Osteoblast (primary cell): ENCODE measurements at regions not wholly inside any gene's neighbourhood (a gene's known extent, or its start where the extent isn't known, plus 50 kb on each side); places are given as distances from the start of the nearest gene placed in this dataset.

Experiments used
- DNase-seq: peaks from one replicate; pipeline ENCODE4 v3.0.0; 2011; ENCODE audit warnings: low spot score, mixed read lengths; ENCODE audit not compliant: insufficient read length; ENCODE audit errors: missing footprints
- H2AFZ ChIP-seq: 2 replicates; pipeline ENCODE4 v1.6.0; 2011; ENCODE audit warnings: mild to moderate bottlenecking, low read length
- H3K27ac ChIP-seq: 2 replicates; pipeline ENCODE4 v1.5.1; 2011; ENCODE audit warnings: mild to moderate bottlenecking, low read depth, low read length, moderate library complexity
- H3K27me3 ChIP-seq: 2 replicates; pipeline ENCODE4 v1.6.0; 2012; ENCODE audit warnings: mild to moderate bottlenecking, control low read depth, inconsistent platforms, low read length, moderate library complexity; ENCODE audit not compliant: insufficient read depth
- H3K36me3 ChIP-seq: 2 replicates; pipeline ENCODE4 v1.5.1; 2011; ENCODE audit warnings: mild to moderate bottlenecking, low read length, control low read depth, moderate library complexity; ENCODE audit not compliant: insufficient read depth
- H3K4me1 ChIP-seq: 2 replicates; pipeline ENCODE4 v1.5.1; 2011; ENCODE audit warnings: mild to moderate bottlenecking, low read length, control low read depth, moderate library complexity; ENCODE audit not compliant: insufficient read depth
- H3K4me2 ChIP-seq: 2 replicates; pipeline ENCODE4 v1.6.0; 2011; ENCODE audit warnings: mild to moderate bottlenecking, low read length; ENCODE audit not compliant: insufficient read depth
- H3K4me3 ChIP-seq: fragments of 200-600 bp; sonication (generic); 3 replicates; pipeline ENCODE4 v1.5.1; 2012; ENCODE audit warnings: mild to moderate bottlenecking, low read length, inconsistent platforms; ENCODE audit not compliant: insufficient read depth
- H3K79me2 ChIP-seq: 2 replicates; pipeline ENCODE4 v1.6.0; 2012; ENCODE audit warnings: mild to moderate bottlenecking, low read length, control low read depth, inconsistent platforms; ENCODE audit not compliant: insufficient read depth
- H3K9me3 ChIP-seq: 2 replicates; pipeline ENCODE4 v1.5.1; 2011; ENCODE audit warnings: low read depth, low read length, control low read depth
- H4K20me1 ChIP-seq: 2 replicates; pipeline ENCODE4 v1.6.0; 2012; ENCODE audit warnings: mild to moderate bottlenecking, low read length, control low read depth; ENCODE audit not compliant: insufficient read depth
- CTCF ChIP-seq: IDR thresholded peaks from 2 replicates; pipeline ENCODE4 v1.5.1; 2011; ENCODE audit warnings: mild to moderate bottlenecking, low read depth, low read length, moderate library complexity; ENCODE audit errors: extremely low read depth

DNA sequence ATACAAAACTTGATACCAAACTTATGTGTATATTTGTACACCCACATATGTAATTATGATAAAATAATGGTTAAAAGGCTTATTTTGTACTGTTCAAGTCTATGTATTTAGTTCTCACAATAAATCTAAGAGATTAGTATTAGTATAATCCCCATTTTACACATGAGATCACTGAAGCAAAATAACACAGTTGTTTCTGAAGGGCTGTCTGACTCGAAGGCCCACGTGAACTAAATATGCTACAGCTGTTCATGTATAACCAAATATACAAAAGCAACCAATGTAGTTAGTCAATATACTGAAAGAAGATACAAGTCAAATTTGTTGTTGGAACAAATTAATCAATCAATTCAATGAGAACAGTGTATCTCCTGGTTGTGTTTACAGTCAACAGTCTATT, 959.2 kb downstream of the EPHA7 start:
- peaks cover 1% of the 10 kb centered on the region for H3K9me3 ChIP-seq
- H3K4me2 ChIP-seq = no peak overlapping the region
- no peak overlapping the region for H3K4me3 ChIP-seq
- H3K79me2 ChIP-seq = no peaks in the 10 kb centered on the region
- H3K4me1 ChIP-seq = no peaks in the 10 kb centered on the region
- H2AFZ ChIP-seq = no peak overlapping the region
- no peak for DNase-seq
- no peak for TF ChIP-seq CTCF
- H3K27ac ChIP-seq = no peak overlapping the region
- H4K20me1 ChIP-seq = no peaks in the 10 kb centered on the region
- no peaks in the 10 kb centered on the region for H3K27me3 ChIP-seq
- no peaks in the 10 kb centered on the region for H3K36me3 ChIP-seq

GRCh38 chr6:92459606-92460005, 959.8 kb downstream of the EPHA7 start:
- TF ChIP-seq CTCF = no peak
- H3K27ac ChIP-seq = no peak overlapping the region
- H3K4me1 ChIP-seq = no peaks in the 10 kb centered on the region
- H3K36me3 ChIP-seq = no peaks in the 10 kb centered on the region
- H2AFZ ChIP-seq = no peak overlapping the region
- no peaks in the 10 kb centered on the region for H4K20me1 ChIP-seq
- no peak overlapping the region for H3K4me3 ChIP-seq
- H3K27me3 ChIP-seq = no peaks in the 10 kb centered on the region
- H3K4me2 ChIP-seq = no peak overlapping the region
- no peaks in the 10 kb centered on the region for H3K79me2 ChIP-seq
- DNase-seq = no peak
- peaks cover 1% of the 10 kb centered on the region for H3K9me3 ChIP-seq

DNA sequence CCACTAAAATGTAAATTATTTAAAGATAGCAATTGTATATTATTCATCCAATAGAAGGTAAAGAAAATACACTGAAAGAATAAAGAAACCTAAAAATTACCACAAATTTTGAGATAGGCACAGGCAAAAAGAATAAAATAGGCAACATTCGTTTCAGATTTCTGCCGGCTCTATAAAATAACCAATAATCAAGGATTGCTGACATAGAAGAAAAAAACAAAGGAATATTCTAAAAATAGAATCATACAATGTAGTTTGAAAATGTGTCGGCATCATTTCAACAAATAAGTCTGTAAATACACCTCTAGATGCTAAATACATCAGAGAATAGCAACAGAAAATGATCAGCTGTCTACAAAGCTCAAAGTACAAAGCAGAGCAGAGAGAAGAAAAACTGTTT, 973.3 kb downstream of the EPHA7 start:
- H2AFZ ChIP-seq = no peak overlapping the region
- H3K4me3 ChIP-seq = no peak overlapping the region
- no peak overlapping the region for H3K27ac ChIP-seq
- no peaks in the 10 kb centered on the region for H3K36me3 ChIP-seq
- no peak for TF ChIP-seq CTCF
- H3K27me3 ChIP-seq = no peaks in the 10 kb centered on the region
- H3K9me3 ChIP-seq = peaks cover 5% of the 10 kb centered on the region
- H3K4me1 ChIP-seq = no peaks in the 10 kb centered on the region
- H4K20me1 ChIP-seq = no peaks in the 10 kb centered on the region
- no peak overlapping the region for H3K4me2 ChIP-seq
- DNase-seq = no peak
- H3K79me2 ChIP-seq = no peaks in the 10 kb centered on the region

DNA sequence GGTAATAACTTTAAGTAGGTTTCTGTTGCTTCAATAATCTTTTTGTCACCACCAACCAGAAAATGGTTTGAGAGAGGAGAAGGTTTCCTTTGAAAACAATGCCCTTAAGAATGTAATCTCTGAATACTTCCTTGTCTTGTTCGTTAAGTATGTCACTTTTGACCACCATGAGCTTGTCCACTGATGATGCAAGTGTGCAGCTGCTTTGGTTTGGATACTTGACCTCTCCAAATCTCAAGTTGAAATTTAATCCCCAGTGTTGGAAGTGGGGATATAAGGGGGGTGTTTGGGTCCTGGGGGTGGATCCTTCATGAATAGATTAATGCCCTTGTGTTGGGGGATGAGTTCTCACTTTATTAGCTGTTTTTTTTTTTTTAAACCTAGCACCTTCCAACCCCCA, 985.4 kb downstream of the EPHA7 start:
- Histone ChIP-seq H3K9me3 (peaks cover 3% of the 10 kb centered on the region), H3K4me3 (no peak overlapping the region), H3K4me1 (no peaks in the 10 kb centered on the region), H3K79me2 (no peaks in the 10 kb centered on the region), H2AFZ (no peak overlapping the region), H3K27me3 (no peaks in the 10 kb centered on the region), H4K20me1 (no peaks in the 10 kb centered on the region), H3K36me3 (no peaks in the 10 kb centered on the region), H3K27ac (no peak overlapping the region), H3K4me2 (no peak overlapping the region)
- no peak for DNase-seq
- TF ChIP-seq CTCF = no peak
